GM12872 (cell line): ENCODE measurements at regions not wholly inside any gene's neighbourhood (a gene's known extent, or its start where the extent isn't known, plus 50 kb on each side); places are given as distances from the start of the nearest gene placed in this dataset.

Source experiments
- CTCF ChIP-seq: IDR thresholded peaks from 3 replicates; pipeline ENCODE4 v1.5.1; 2011; ENCODE audit warnings: low read depth, mild to moderate bottlenecking, low read length, moderate library complexity; ENCODE audit not compliant: insufficient read depth

DNA sequence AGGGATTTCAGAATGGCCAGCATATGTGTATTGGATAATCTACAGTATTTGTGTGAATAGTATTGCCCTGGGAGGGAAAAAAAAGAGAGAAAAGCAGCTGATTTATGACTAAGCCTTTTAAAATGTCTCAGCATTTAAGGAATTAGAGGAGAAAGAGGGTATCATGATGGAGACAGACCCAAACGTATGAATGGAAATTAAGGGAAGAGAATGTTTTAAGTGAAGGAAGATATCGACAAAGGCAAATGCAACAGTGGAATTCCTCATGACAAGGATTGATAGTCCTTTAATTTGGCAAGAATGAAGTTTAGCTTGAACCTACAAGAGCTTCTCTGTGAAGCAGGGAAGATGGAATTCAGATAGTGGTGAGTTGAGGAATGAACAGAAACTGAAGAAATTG lies 367.3 kb upstream of the POU3F2 start:
- TF ChIP-seq CTCF: no peak

GRCh38 chr6:98467902-98468301 lies 366.5 kb upstream of the POU3F2 start:
- TF ChIP-seq CTCF: no peak

GRCh38 chr6:98469141-98469540 lies 365.2 kb upstream of the POU3F2 start:
- no peak for TF ChIP-seq CTCF

DNA sequence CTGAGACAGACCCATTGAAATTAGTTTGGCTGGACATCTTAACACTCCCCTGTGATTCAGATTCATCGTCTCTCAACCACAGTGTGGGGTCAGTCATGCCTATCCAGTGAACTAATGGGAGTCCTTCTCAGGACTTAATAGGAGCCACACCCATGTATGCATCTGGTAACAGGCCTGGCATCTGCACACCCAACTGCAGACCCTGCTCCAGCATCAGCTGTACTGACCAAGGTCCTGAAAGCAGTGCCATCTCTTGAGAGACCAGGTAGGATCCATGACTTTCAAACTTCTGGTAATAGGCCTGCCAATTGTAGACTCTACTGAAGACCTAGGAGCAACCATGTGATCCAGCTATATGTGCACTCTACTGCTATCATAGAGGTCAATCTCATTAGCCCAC lies 363.6 kb upstream of the POU3F2 start:
- no peak for TF ChIP-seq CTCF

GRCh38 chr6:98471444-98471843 lies 362.9 kb upstream of the POU3F2 start:
- TF ChIP-seq CTCF: no peak

DNA sequence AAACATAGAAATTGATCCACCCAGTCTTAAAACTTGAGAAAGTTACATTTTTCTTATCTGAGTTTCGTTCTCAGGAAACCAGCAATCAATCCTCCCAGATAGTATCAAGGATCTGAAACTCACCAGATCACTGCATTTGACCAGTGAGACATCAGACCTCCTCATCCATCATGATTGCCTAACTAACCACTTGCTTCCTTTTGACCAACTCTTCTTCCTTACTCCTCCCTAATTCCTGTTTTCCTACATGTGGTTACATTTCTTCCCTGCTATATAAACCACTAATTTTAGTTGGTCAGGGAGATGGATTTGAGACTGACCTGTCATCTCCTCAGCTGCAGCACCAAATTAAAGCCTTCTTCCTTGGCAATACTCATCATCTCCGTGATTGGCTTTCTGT lies 357.1 kb upstream of the POU3F2 start:
- TF ChIP-seq CTCF: no peak

DNA sequence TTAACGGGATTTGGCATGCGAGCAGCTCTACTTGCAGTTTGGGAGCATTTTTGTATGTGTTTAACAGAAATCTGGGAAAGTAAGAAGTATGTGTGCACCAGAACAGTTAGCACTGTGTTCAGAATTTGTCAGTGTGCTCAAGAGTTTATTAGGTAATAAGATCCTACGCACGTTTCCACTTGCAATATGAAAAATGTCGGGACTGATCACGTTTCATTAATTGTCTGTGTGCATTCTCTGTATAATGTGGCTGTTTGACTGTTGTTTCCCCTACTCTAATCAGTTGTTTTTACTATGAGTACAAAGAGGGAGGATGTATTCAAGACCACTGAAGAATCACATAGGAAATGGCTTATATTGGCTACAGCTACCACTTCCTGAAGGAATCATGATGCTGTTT lies 349.7 kb upstream of the POU3F2 start:
- no peak for TF ChIP-seq CTCF

DNA sequence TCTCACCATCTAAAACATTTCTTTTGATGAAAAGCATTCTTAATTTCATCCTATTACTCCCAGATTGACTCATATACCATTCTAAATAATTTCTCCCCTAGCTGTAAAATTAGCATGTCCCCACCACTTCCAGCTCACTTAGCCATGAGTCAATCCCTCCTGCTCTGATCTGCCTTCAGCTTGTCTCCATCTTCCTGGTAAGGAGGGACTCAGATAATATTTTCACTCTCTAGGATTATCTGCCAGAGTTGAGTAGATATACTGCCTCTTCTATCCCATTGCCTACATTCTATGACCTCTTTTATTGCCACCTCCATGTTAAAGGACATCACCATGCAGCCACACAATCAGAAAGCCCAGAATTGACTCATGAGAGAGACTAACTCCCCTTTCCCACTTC lies 348.8 kb upstream of the POU3F2 start:
- TF ChIP-seq CTCF: no peak
